ENCODE measurements at regions not wholly inside any gene's neighbourhood (a gene's known extent, or its start where the extent isn't known, plus 50 kb on each side); places are given as distances from the start of the nearest gene placed in this dataset.

GRCh38 chr11:11748706-11749365 lies 92.9 kb upstream of the USP47 start:
- ATAC-seq (ENCODE audit: insufficient number of reproducible peaks, low FRiP score, low read depth) (no peak), DNase-seq (ENCODE audit: low spot score) (no peak)
- Histone ChIP-seq H3K4me3 (no peak overlapping the region), H3K27me3 (replicated peaks; ENCODE audit: insufficient read depth) (no peaks in the 10 kb centered on the region), H3K4me1 (ENCODE audit: control insufficient read depth in 1 of 2, low read depth in 2 of 2) (peaks cover 5% of the 10 kb centered on the region in 2 donors), H3K27ac (no peak overlapping the region), H3K36me3 (no peaks in the 10 kb centered on the region), H3K9me3 (no peaks in the 10 kb centered on the region)
- TF ChIP-seq CTCF (IDR thresholded peaks at IDR 0.05) = no peak

GRCh38 chr11:11747570-11747969 lies 94.2 kb upstream of the USP47 start:
- no peak for TF ChIP-seq CTCF (IDR thresholded peaks at IDR 0.05)
- no peak overlapping the region for H3K27ac ChIP-seq
- no peak for ATAC-seq (ENCODE audit: insufficient number of reproducible peaks, low FRiP score, low read depth)
- no peaks in the 10 kb centered on the region for H3K27me3 ChIP-seq (replicated peaks; ENCODE audit: insufficient read depth)
- H3K9me3 ChIP-seq = no peaks in the 10 kb centered on the region
- no peak overlapping the region for H3K4me3 ChIP-seq
- no peak for DNase-seq (ENCODE audit: low spot score)
- no peaks in the 10 kb centered on the region for H3K36me3 ChIP-seq
- peaks cover 5% of the 10 kb centered on the region in 2 donors for H3K4me1 ChIP-seq (ENCODE audit: control insufficient read depth in 1 of 2, low read depth in 2 of 2)

GRCh38 chr11:11746449-11746848 lies 95.3 kb upstream of the USP47 start:
- ATAC-seq (ENCODE audit: insufficient number of reproducible peaks, low FRiP score, low read depth) (no peak), DNase-seq (ENCODE audit: low spot score) (no peak)
- Histone ChIP-seq H3K4me1 (ENCODE audit: control insufficient read depth in 1 of 2, low read depth in 2 of 2) (peaks cover 5% of the 10 kb centered on the region in 2 donors), H3K27ac (no peak overlapping the region), H3K36me3 (no peaks in the 10 kb centered on the region), H3K9me3 (no peaks in the 10 kb centered on the region), H3K27me3 (replicated peaks; ENCODE audit: insufficient read depth) (no peaks in the 10 kb centered on the region), H3K4me3 (no peak overlapping the region)
- no peak for TF ChIP-seq CTCF (IDR thresholded peaks at IDR 0.05)

GRCh38 chr11:11743216-11743615 lies 98.6 kb upstream of the USP47 start:
- ATAC-seq (ENCODE audit: insufficient number of reproducible peaks, low FRiP score, low read depth) = no peak
- H3K27me3 ChIP-seq (replicated peaks; ENCODE audit: insufficient read depth) = no peaks in the 10 kb centered on the region
- DNase-seq (ENCODE audit: low spot score) = no peak
- H3K9me3 ChIP-seq = no peaks in the 10 kb centered on the region
- H3K4me3 ChIP-seq = no peak overlapping the region
- no peaks in the 10 kb centered on the region for H3K4me1 ChIP-seq (ENCODE audit: control insufficient read depth in 1 of 2, low read depth in 2 of 2)
- no peaks in the 10 kb centered on the region for H3K36me3 ChIP-seq
- no peak overlapping the region for H3K27ac ChIP-seq
- TF ChIP-seq CTCF (IDR thresholded peaks at IDR 0.05) = no peak

GRCh38 chr11:11742486-11742885 lies 99.3 kb upstream of the USP47 start:
- no peak for ATAC-seq (ENCODE audit: insufficient number of reproducible peaks, low FRiP score, low read depth)
- no peak for TF ChIP-seq CTCF (IDR thresholded peaks at IDR 0.05)
- Histone ChIP-seq H3K4me3 (no peak overlapping the region), H3K27me3 (replicated peaks; ENCODE audit: insufficient read depth) (no peaks in the 10 kb centered on the region), H3K27ac (no peak overlapping the region), H3K9me3 (no peaks in the 10 kb centered on the region), H3K36me3 (no peaks in the 10 kb centered on the region), H3K4me1 (ENCODE audit: control insufficient read depth in 1 of 2, low read depth in 2 of 2) (no peaks in the 10 kb centered on the region)
- DNase-seq (ENCODE audit: low spot score) = no peak

Data from thoracic aorta (tissue), 2 donors.